ENCODE measurements at regions not wholly inside any gene's neighbourhood (a gene's known extent, or its start where the extent isn't known, plus 50 kb on each side); places are given as distances from the start of the nearest gene placed in this dataset.

GRCh38 chr15:35764661-35765519 lies 218.9 kb upstream of the DPH6 start:
- TF ChIP-seq, protein P1, sequence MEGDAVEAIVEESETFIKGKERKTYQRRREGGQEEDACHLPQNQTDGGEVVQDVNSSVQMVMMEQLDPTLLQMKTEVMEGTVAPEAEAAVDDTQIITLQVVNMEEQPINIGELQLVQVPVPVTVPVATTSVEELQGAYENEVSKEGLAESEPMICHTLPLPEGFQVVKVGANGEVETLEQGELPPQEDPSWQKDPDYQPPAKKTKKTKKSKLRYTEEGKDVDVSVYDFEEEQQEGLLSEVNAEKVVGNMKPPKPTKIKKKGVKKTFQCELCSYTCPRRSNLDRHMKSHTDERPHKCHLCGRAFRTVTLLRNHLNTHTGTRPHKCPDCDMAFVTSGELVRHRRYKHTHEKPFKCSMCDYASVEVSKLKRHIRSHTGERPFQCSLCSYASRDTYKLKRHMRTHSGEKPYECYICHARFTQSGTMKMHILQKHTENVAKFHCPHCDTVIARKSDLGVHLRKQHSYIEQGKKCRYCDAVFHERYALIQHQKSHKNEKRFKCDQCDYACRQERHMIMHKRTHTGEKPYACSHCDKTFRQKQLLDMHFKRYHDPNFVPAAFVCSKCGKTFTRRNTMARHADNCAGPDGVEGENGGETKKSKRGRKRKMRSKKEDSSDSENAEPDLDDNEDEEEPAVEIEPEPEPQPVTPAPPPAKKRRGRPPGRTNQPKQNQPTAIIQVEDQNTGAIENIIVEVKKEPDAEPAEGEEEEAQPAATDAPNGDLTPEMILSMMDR (IDR thresholded peaks at IDR 0.05; ENCODE audit: low read depth, low read length): no peak

DNA sequence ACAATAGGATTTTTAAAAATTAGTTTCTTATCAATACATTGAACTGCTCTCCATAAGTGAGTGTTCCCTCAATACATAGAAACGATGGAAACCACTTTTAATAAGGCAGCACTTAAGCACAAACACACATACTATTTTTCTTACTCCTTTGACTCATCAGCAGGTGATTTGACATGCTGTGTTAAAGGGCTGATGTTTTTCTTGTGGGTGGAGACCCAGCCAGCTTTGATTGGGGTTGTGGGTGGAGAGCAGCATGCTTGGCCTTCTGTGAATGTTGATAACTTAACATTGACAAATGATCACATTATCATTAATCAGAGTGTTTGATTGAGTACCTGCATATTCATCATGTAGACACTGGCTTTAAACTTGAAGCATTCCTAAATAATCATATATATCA lies 223.0 kb upstream of the DPH6 start:
- TF ChIP-seq, protein P1 (IDR thresholded peaks at IDR 0.05; ENCODE audit: low read depth, low read length): no peak
- H3K4me3 ChIP-seq (ENCODE audit: low read depth, low read length): no peak overlapping the region

More at GRCh38 chr15:35764661-35765519, 218.9 kb upstream of the DPH6 start:
- no peak overlapping the region for H3K4me3 ChIP-seq (ENCODE audit: low read depth, low read length)

DNA sequence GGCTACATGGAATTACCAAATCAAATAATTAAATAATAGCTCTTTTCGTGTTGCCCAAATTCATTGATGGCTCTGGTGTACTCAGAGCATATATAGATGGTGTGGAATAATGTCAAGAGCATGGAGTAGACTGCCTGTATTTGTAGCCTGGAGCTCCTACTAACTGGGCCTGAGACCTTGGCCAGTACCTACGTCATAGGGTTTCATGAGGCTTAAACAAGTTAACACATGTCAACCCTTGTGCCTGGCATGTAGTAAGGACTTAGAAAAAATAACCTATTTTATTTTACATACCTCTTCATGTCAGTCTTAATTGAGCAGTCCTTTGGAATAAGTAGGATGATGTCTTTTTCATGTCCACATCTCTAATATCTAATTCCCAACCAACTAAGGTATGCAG lies 223.7 kb upstream of the DPH6 start:
- TF ChIP-seq, protein P1 (IDR thresholded peaks at IDR 0.05; ENCODE audit: low read depth, low read length): no peak
- no peak overlapping the region for H3K4me3 ChIP-seq (ENCODE audit: low read depth, low read length)

DNA sequence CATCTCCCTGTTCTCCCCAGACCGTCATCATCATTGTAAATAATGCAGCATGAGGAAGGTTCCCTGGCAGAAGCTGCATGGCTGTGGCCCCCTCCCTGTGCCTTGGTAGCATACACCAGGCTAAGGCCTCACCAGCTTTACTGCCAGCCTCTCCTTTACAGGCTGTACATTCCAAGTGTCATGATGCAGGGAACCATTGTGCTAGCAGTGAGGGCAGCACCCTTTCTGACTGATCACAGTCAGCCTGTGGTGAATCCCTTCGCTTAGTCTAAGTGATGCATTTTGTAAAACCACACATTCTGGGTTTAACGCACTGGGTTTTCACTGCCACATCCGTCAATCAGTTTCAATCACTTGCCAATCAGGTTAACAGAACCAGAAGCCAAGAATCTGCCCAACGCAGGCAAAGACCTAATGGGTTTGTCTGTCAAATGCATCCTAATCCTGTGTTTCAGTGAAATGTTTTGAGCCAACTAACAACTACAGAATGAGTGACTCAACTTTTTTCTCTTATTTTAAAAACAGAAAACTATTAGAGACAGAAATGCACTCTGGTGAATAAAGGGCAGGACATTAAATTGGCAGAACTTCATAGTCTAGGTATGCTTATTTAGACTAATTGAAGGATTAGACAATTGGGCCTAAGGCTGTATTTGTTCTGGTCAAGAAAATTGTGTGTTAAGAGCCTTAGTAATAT lies 225.9 kb upstream of the DPH6 start:
- TF ChIP-seq, protein P1 (IDR thresholded peaks at IDR 0.05; ENCODE audit: low read depth, low read length): no peak

GRCh38 chr15:35774653-35775052 lies 228.7 kb upstream of the DPH6 start:
- TF ChIP-seq, protein P1 (IDR thresholded peaks at IDR 0.05; ENCODE audit: low read depth, low read length): no peak
- no peak overlapping the region for H3K4me3 ChIP-seq (ENCODE audit: low read depth, low read length)

More for the DNA sequence above, 225.9 kb upstream of the DPH6 start:
- H3K4me3 ChIP-seq (ENCODE audit: low read depth, low read length): no peak overlapping the region

DNA sequence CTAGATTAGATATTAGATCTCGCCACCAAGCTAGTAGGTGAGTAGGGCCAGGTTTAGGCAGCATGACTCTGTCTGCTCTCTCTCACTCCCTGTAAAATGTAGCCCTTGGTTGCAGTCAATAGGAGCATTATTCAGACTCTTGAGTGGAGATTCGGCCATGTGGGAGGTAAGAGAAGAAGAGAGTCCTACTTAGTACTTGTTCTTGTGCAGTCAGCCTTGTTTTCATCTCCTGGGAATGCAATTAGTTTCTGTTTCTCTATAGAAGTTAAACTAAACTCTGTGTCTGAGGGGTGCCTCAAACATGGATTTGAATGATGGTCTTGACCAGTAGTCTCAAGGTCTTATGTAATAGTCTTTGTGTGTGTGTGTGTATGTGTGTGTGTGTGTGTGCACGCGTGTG lies 229.5 kb upstream of the DPH6 start:
- TF ChIP-seq, protein P1 (IDR thresholded peaks at IDR 0.05; ENCODE audit: low read depth, low read length): no peak

DNA sequence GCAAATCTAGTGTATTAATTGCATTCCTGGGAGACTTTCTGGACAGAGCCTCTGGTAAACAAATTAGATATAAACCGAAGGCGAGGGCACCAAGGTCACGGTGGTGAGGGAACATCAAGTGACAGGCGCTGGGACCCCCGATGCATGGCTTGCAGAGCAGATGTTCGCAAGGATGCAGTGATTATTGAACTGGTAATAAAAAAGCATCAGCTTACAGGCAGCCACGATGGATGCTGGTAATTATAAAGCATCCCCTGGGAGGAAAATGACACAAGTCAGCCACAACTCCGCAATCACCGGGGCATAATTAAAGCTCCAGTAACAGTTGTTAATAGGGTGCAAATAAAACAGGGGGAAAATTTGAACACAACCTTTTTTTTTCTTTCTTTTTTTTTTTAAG lies 231.1 kb upstream of the DPH6 start:
- TF ChIP-seq, protein P1 (IDR thresholded peaks at IDR 0.05; ENCODE audit: low read depth, low read length): no peak
- no peak overlapping the region for H3K4me3 ChIP-seq (ENCODE audit: low read depth, low read length)

More for the DNA sequence above, 229.5 kb upstream of the DPH6 start:
- no peak overlapping the region for H3K4me3 ChIP-seq (ENCODE audit: low read depth, low read length)

All from WI38 (cell line).